ENCODE measurements at regions not wholly inside any gene's neighbourhood (a gene's known extent, or its start where the extent isn't known, plus 50 kb on each side); places are given as distances from the start of the nearest gene placed in this dataset.

GRCh38 chr2:120976501-120977307, 241.0 kb downstream of the GLI2 start:
- DNase-seq (ENCODE audit: low read depth), result no peak

- DNase-seq (ENCODE audit: low read depth), result no peak
Measured at GRCh38 chr2:120977582-120978358, 242.1 kb downstream of the GLI2 start.

GRCh38 chr2:120978359-120979050, 242.8 kb downstream of the GLI2 start:
- peak; percentile 49 for DNase-seq (ENCODE audit: low read depth)

GRCh38 chr2:120979398-120979797, 243.7 kb downstream of the GLI2 start:
- no peak for DNase-seq (ENCODE audit: low read depth)

DNA sequence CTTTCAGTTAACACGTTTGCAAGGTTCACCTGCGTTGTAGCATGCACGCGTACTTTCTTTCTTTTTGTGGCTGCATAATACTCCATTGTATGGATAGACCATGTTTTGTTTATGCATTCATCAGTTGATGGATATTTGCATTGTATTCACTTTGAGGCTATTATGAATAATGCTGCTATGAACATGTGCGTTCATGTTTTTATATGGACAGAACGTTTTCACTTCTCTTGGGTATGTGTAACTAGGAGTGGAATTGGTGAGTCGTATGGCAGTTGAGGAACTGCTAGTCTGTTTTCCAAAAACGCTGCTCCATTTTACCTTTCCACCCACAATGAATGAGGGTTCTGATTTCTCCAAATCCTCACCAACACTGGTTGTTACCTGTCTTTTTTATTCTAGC, 244.3 kb downstream of the GLI2 start:
- DNase-seq (ENCODE audit: low read depth), result no peak

DNA sequence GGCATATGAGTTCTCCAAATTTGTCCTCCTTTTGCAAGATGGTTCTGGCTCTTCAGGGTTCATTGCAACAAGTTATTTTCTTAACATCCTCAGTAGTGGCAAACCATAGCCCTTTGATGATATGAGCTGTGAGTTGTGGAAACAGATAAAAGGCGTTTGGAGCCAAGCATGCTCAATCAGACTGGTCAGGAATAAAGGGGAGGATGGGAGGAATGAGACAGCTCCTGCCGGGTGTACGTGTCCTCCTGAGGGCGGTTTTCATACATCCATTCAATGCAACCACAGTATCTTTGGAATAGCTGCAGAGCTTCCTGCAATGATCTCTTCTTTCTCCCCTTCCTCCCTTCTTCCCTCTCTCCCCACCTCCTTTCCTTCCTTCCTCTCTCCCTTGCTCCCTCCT, 245.8 kb downstream of the GLI2 start:
- DNase-seq (ENCODE audit: low read depth), result no peak

- no peak for DNase-seq (ENCODE audit: low read depth)
Measured at GRCh38 chr2:120982598-120982997, 246.9 kb downstream of the GLI2 start.

GRCh38 chr2:120983344-120983743, 247.7 kb downstream of the GLI2 start:
- DNase-seq (ENCODE audit: low read depth), result no peak

GRCh38 chr2:120984046-120984445, 248.4 kb downstream of the GLI2 start:
- DNase-seq (ENCODE audit: low read depth), result no peak

DNA sequence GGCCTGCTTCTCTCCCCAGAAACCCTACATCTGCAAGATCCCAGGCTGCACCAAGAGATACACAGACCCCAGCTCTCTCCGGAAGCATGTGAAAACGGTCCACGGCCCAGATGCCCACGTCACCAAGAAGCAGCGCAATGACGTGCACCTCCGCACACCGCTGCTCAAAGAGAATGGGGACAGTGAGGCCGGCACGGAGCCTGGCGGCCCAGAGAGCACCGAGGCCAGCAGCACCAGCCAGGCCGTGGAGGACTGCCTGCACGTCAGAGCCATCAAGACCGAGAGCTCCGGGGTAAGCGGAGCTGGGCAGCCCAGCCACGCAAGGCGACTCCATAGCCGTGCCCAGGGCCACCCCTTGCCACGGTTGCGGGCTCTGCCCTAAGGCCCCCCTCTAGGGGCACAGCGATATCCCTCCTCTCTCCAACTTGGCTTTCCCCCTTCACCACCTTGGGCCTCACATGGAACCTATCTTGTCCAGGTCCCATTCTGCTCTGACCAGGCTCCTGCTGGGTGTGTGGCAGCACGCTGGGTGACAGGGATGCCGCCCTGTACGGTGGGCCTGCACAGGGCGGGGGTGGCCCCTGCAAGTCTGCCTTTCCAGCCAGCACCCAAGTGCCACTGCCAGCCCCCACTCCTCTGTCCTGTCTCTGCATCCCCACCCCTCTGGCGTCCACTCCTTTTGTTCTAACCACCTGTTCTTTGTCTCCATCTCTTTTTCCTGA, 248.9 kb downstream of the GLI2 start:
- DNase-seq (ENCODE audit: low read depth), result no peak

- no peak for DNase-seq (ENCODE audit: low read depth)
Measured at GRCh38 chr2:120985174-120985996, 249.7 kb downstream of the GLI2 start.

- DNase-seq (ENCODE audit: low read depth), result no peak
Measured at GRCh38 chr2:120985997-120986651, 250.5 kb downstream of the GLI2 start.

- no peak for DNase-seq (ENCODE audit: low read depth)
Measured at GRCh38 chr2:120986898-120987650, 251.4 kb downstream of the GLI2 start.

- no peak for DNase-seq (ENCODE audit: low read depth)
Measured at GRCh38 chr2:120988051-120988699, 252.5 kb downstream of the GLI2 start.

GRCh38 chr2:120988700-120989511, 253.2 kb downstream of the GLI2 start:
- DNase-seq (ENCODE audit: low read depth), result no peak

- no peak for DNase-seq (ENCODE audit: low read depth)
Measured at GRCh38 chr2:120989512-120990441, 254.1 kb downstream of the GLI2 start.

GRCh38 chr2:120990451-120990871, 254.8 kb downstream of the GLI2 start:
- DNase-seq (ENCODE audit: low read depth), result peak; percentile 22

Measured in amniotic epithelial cell (primary cell).